ENCODE measurements at regions not wholly inside any gene's neighbourhood (a gene's known extent, or its start where the extent isn't known, plus 50 kb on each side); places are given as distances from the start of the nearest gene placed in this dataset.
"Not testable (repeated sequence)": the region's sequence is repeated elsewhere in the genome, so short reads cannot be mapped to it uniquely, and the experiment has no call there.

- DNase-seq (ENCODE audit: insufficient read length, low spot score) = no peak
- no peak for TF ChIP-seq POLR2A (IDR thresholded peaks at IDR 0.05; ENCODE audit: low read depth, low read length)
- no peak for TF ChIP-seq POU2F2 (IDR thresholded peaks at IDR 0.05; ENCODE audit: low read depth, low read length)
- no peak for TF ChIP-seq TAF1 (IDR thresholded peaks at IDR 0.05; ENCODE audit: low read depth, low read length)
- TF ChIP-seq PAX5 (IDR thresholded peaks at IDR 0.05; ENCODE audit: insufficient read depth, low read length, severe bottlenecking) = no peak
- TF ChIP-seq POLR2AphosphoS5 (IDR thresholded peaks at IDR 0.05; ENCODE audit: low read depth, low read length) = no peak
- no peak for TF ChIP-seq SPI1 (IDR thresholded peaks at IDR 0.05; ENCODE audit: low read depth, low read length)
- no peak for FAIRE-seq
These were observed 86.3 kb downstream of the NUS1 start for GRCh38 chr6:117761610-117762009.

- DNase-seq (ENCODE audit: insufficient read length, low spot score) = peak; percentile 8
- FAIRE-seq = peak; percentile 96
- no peak for TF ChIP-seq PAX5 (IDR thresholded peaks at IDR 0.05; ENCODE audit: insufficient read depth, low read length, severe bottlenecking)
- no peak for TF ChIP-seq TAF1 (IDR thresholded peaks at IDR 0.05; ENCODE audit: low read depth, low read length)
- TF ChIP-seq POLR2A (IDR thresholded peaks at IDR 0.05; ENCODE audit: low read depth, low read length) = no peak
- TF ChIP-seq SPI1 (IDR thresholded peaks at IDR 0.05; ENCODE audit: low read depth, low read length) = peak; percentile 98
- no peak for TF ChIP-seq POU2F2 (IDR thresholded peaks at IDR 0.05; ENCODE audit: low read depth, low read length)
These were observed 96.1 kb downstream of the NUS1 start for GRCh38 chr6:117771403-117771802.

- peak; percentile 69 for FAIRE-seq
- DNase-seq (ENCODE audit: insufficient read length, low spot score) = no peak
- TF ChIP-seq POU2F2 (IDR thresholded peaks at IDR 0.05; ENCODE audit: low read depth, low read length) (no peak), TAF1 (IDR thresholded peaks at IDR 0.05; ENCODE audit: low read depth, low read length) (no peak), SPI1 (IDR thresholded peaks at IDR 0.05; ENCODE audit: low read depth, low read length) (peak; percentile 21; the same call in 1 of the 2 replicates)
These were observed 101.2 kb downstream of the NUS1 start for GRCh38 chr6:117776441-117776840.

- DNase-seq (ENCODE audit: insufficient read length, low spot score) (no peak), FAIRE-seq (no peak)
- TF ChIP-seq SPI1 (IDR thresholded peaks at IDR 0.05; ENCODE audit: low read depth, low read length) = no peak
- TF ChIP-seq POU2F2 (IDR thresholded peaks at IDR 0.05; ENCODE audit: low read depth, low read length) = no peak
- no peak for TF ChIP-seq POLR2A (IDR thresholded peaks at IDR 0.05; ENCODE audit: low read depth, low read length)
- TF ChIP-seq PAX5 (IDR thresholded peaks at IDR 0.05; ENCODE audit: insufficient read depth, low read length, severe bottlenecking) = no peak
- no peak for TF ChIP-seq TAF1 (IDR thresholded peaks at IDR 0.05; ENCODE audit: low read depth, low read length)
- no peak for TF ChIP-seq POLR2AphosphoS5 (IDR thresholded peaks at IDR 0.05; ENCODE audit: low read depth, low read length)
These were observed 106.3 kb downstream of the NUS1 start for GRCh38 chr6:117781550-117781949.

- FAIRE-seq (no peak), DNase-seq (ENCODE audit: insufficient read length, low spot score) (no peak)
- TF ChIP-seq POLR2A (IDR thresholded peaks at IDR 0.05; ENCODE audit: low read depth, low read length) (no peak), PAX5 (IDR thresholded peaks at IDR 0.05; ENCODE audit: insufficient read depth, low read length, severe bottlenecking) (no peak), SPI1 (IDR thresholded peaks at IDR 0.05; ENCODE audit: low read depth, low read length) (no peak), TAF1 (IDR thresholded peaks at IDR 0.05; ENCODE audit: low read depth, low read length) (no peak), POLR2AphosphoS5 (IDR thresholded peaks at IDR 0.05; ENCODE audit: low read depth, low read length) (no peak), POU2F2 (IDR thresholded peaks at IDR 0.05; ENCODE audit: low read depth, low read length) (no peak)
These were observed 108.0 kb downstream of the NUS1 start for GRCh38 chr6:117783279-117783678.

- no peak for TF ChIP-seq POU2F2 (IDR thresholded peaks at IDR 0.05; ENCODE audit: low read depth, low read length)
- TF ChIP-seq TAF1 (IDR thresholded peaks at IDR 0.05; ENCODE audit: low read depth, low read length) = no peak
- no peak for DNase-seq (ENCODE audit: insufficient read length, low spot score)
- no peak for FAIRE-seq
These were observed 115.7 kb downstream of the NUS1 start for GRCh38 chr6:117791012-117791411.

GRCh38 chr6:117795234-117795633 is 111.8 kb upstream of the SLC35F1 start:
- TF ChIP-seq TAF1 (IDR thresholded peaks at IDR 0.05; ENCODE audit: low read depth, low read length) (no peak), POLR2A (IDR thresholded peaks at IDR 0.05; ENCODE audit: low read depth, low read length) (no peak)
- no peak for FAIRE-seq
- DNase-seq (ENCODE audit: insufficient read length, low spot score) = no peak

GRCh38 chr6:117798819-117799218 is 108.2 kb upstream of the SLC35F1 start:
- not testable (repeated sequence) for DNase-seq (ENCODE audit: insufficient read length, low spot score); FAIRE-seq

GRCh38 chr6:117810269-117810668 is 96.8 kb upstream of the SLC35F1 start:
- FAIRE-seq (no peak), DNase-seq (ENCODE audit: insufficient read length, low spot score) (no peak)
- TF ChIP-seq PAX5 (IDR thresholded peaks at IDR 0.05; ENCODE audit: insufficient read depth, low read length, severe bottlenecking) (no peak), POLR2A (IDR thresholded peaks at IDR 0.05; ENCODE audit: low read depth, low read length) (no peak), POU2F2 (IDR thresholded peaks at IDR 0.05; ENCODE audit: low read depth, low read length) (no peak), TAF1 (IDR thresholded peaks at IDR 0.05; ENCODE audit: low read depth, low read length) (no peak), SPI1 (IDR thresholded peaks at IDR 0.05; ENCODE audit: low read depth, low read length) (no peak), POLR2AphosphoS5 (IDR thresholded peaks at IDR 0.05; ENCODE audit: low read depth, low read length) (no peak)

- no peak for TF ChIP-seq TAF1 (IDR thresholded peaks at IDR 0.05; ENCODE audit: low read depth, low read length)
- TF ChIP-seq PAX5 (IDR thresholded peaks at IDR 0.05; ENCODE audit: insufficient read depth, low read length, severe bottlenecking) = no peak
- TF ChIP-seq SPI1 (IDR thresholded peaks at IDR 0.05; ENCODE audit: low read depth, low read length) = no peak
- no peak for TF ChIP-seq POLR2AphosphoS5 (IDR thresholded peaks at IDR 0.05; ENCODE audit: low read depth, low read length)
- no peak for TF ChIP-seq POU2F2 (IDR thresholded peaks at IDR 0.05; ENCODE audit: low read depth, low read length)
- no peak for TF ChIP-seq POLR2A (IDR thresholded peaks at IDR 0.05; ENCODE audit: low read depth, low read length)
- no peak for DNase-seq (ENCODE audit: insufficient read length, low spot score)
- no peak for FAIRE-seq
These were observed 89.6 kb upstream of the SLC35F1 start for GRCh38 chr6:117817499-117817898.

- DNase-seq (ENCODE audit: insufficient read length, low spot score) (no peak), FAIRE-seq (no peak)
- TF ChIP-seq PAX5 (IDR thresholded peaks at IDR 0.05; ENCODE audit: insufficient read depth, low read length, severe bottlenecking) (no peak), SPI1 (IDR thresholded peaks at IDR 0.05; ENCODE audit: low read depth, low read length) (no peak), TAF1 (IDR thresholded peaks at IDR 0.05; ENCODE audit: low read depth, low read length) (no peak), POLR2A (IDR thresholded peaks at IDR 0.05; ENCODE audit: low read depth, low read length) (no peak), POLR2AphosphoS5 (IDR thresholded peaks at IDR 0.05; ENCODE audit: low read depth, low read length) (no peak), POU2F2 (IDR thresholded peaks at IDR 0.05; ENCODE audit: low read depth, low read length) (no peak)
These were observed 89.1 kb upstream of the SLC35F1 start for GRCh38 chr6:117817992-117818391.

All from GM12891 (cell line).